Spleen (tissue), 11 donors: ENCODE measurements at regions not wholly inside any gene's neighbourhood (a gene's known extent, or its start where the extent isn't known, plus 50 kb on each side); places are given as distances from the start of the nearest gene placed in this dataset.

Source experiments
- DNase-seq: peaks from one replicate; pipeline ENCODE4 v3.0.0-alpha.2; 2020
- H3K27ac ChIP-seq, 8 donors: fragments of 200-600 bp; sonication (generic) in 7 of 8; 1 replicate in 4 of 8; 2 replicates in 4 of 8; pipeline versions ENCODE4 v1.5.0 to v1.8.0; 2016 to 2021; ENCODE audit warnings: inconsistent platforms in 4 of 8, mild to moderate bottlenecking in 4 of 8, moderate library complexity in 1 of 8
- H3K27me3 ChIP-seq, 7 donors: fragments of 200-600 bp; sonication (generic) in 6 of 7; replicated peaks in 1 of 7; 1 replicate in 4 of 7; 2 replicates in 3 of 7; pipeline versions ENCODE4 v1.5.0 to v1.8.0; 2016 to 2021; ENCODE audit warnings: inconsistent platforms in 3 of 7, mild to moderate bottlenecking in 1 of 7
- H3K36me3 ChIP-seq, 6 donors: fragments of 200-600 bp; sonication (generic) in 5 of 6; 1 replicate in 4 of 6; 2 replicates in 2 of 6; pipeline versions ENCODE4 v1.5.0 to v1.8.0; 2016 to 2021; ENCODE audit warnings: inconsistent platforms in 2 of 6
- H3K4me1 ChIP-seq, 6 donors: fragments of 200-600 bp; sonication (generic) in 5 of 6; 1 replicate in 3 of 6; 2 replicates in 3 of 6; pipeline versions ENCODE4 v1.5.0 to v1.8.0; 2016 to 2021; ENCODE audit warnings: inconsistent platforms in 3 of 6
- H3K4me3 ChIP-seq, 8 donors: fragments of 200-600 bp; sonication (generic) in 7 of 8; 1 replicate in 4 of 8; 2 replicates in 4 of 8; pipeline versions ENCODE4 v1.5.0 to v1.8.0; 2016 to 2021; ENCODE audit warnings: inconsistent platforms in 4 of 8, mild to moderate bottlenecking in 4 of 8, moderate library complexity in 2 of 8
- H3K9me3 ChIP-seq, 8 donors: fragments of 200-600 bp; sonication (generic) in 7 of 8; 1 replicate in 4 of 8; 2 replicates in 4 of 8; pipeline versions ENCODE4 v1.5.0 to v1.8.0; 2016 to 2021; ENCODE audit warnings: inconsistent platforms in 4 of 8
- CTCF ChIP-seq, 11 experiments: fragments of 200-600 bp in 7 of 11; fragments of 450-650 bp in 4 of 11; sonication (generic) in 4 of 11; IDR thresholded peaks in 8 of 11; conservative IDR thresholded peaks in 3 of 11; 1 replicate in 7 of 11; 2 replicates in 4 of 11; pipeline versions ENCODE4 v1.4.0 to v1.8.0; 2016 to 2021; ENCODE audit warnings: antibody characterized with exemption in 11 of 11, inconsistent platforms in 4 of 11, mild to moderate bottlenecking in 1 of 11
- POLR2A ChIP-seq, 3 donors: fragments of 450-650 bp; IDR thresholded peaks; one replicate each; pipeline ENCODE4 v1.5.1; 2017; ENCODE audit warnings: antibody characterized with exemption in 3 of 3, mild to moderate bottlenecking in 1 of 3
- POLR2AphosphoS5 ChIP-seq, 3 donors: sonication (generic); formaldehyde crosslinking; IDR thresholded peaks; one replicate each; pipeline ENCODE4 v1.5.1; 2017; ENCODE audit warnings: antibody characterized with exemption in 3 of 3
- WGBS, 5 donors: extraction: QIAGEN DNeasy Blood & Tissue Kit in 3 of 5; methylation state at CpG; one replicate each; pipeline versions ENCODE4 v1.1.5 to v1.1.7; 2013 to 2018; 5-methylcytosine and 5-hydroxymethylcytosine counted together
- intact Hi-C: fragments of 100-400 bp; cut with DNase I; formaldehyde crosslinking; loops from one replicate; pipeline ENCODE4 v1.15.0; 2023; ENCODE audit warnings: low total_unique reads
- donor health status: healthy with polysubstance abuse.
- donor health status: DM: no; HTN: no; CAD: no; lungs with moderate emphysema.
- donor health status: DM: no; HTN: no; CAD: no.
- donor health status: Bipolar disorder and iron deficiency.
- donor health status: healthy.
- donor health status: DM: no; HTN: no; CAD: no.
- donor health status: DM: yes; HTN: yes; CAD: no.

GRCh38 chr7:10022957-10023356 is 950.7 kb upstream of the PHF14 start:
- H3K9me3 ChIP-seq: peaks cover 0 to 4% (median 0%) of the 10 kb centered on the region in 8 donors
- no peaks in the 10 kb centered on the region for H3K36me3 ChIP-seq
- no peaks in the 10 kb centered on the region for H3K27me3 ChIP-seq
- WGBS, 5 donors: 46 to 74% (median 59%) methylated on average over 2 of the region's 2 CpGs
- TF ChIP-seq POLR2AphosphoS5 (IDR thresholded peaks at IDR 0.05) (no peak), POLR2A (IDR thresholded peaks at IDR 0.05) (no peak), CTCF (IDR thresholded peaks at IDR 0.05 in 8 of 11, conservative IDR thresholded peaks at IDR 0.05 in 3 of 11) (no peak)
- DNase-seq: no peak
- intact Hi-C loops: no loop called here
- H3K4me3 ChIP-seq: no peak overlapping the region
- no peak overlapping the region for H3K27ac ChIP-seq
- no peaks in the 10 kb centered on the region for H3K4me1 ChIP-seq

- TF ChIP-seq CTCF (IDR thresholded peaks at IDR 0.05 in 8 of 11, conservative IDR thresholded peaks at IDR 0.05 in 3 of 11): no peak
- intact Hi-C loops: no loop called here
- Histone ChIP-seq H3K27ac (no peak overlapping the region), H3K4me3 (no peak overlapping the region), H3K36me3 (no peaks in the 10 kb centered on the region), H3K9me3 (peaks cover 0 to 7% (median 0%) of the 10 kb centered on the region in 8 donors), H3K4me1 (no peaks in the 10 kb centered on the region), H3K27me3 (no peaks in the 10 kb centered on the region)
- 34 to 48% (median 42%) methylated on average over 5 of the region's 5 CpGs for whole genome bisulfite sequencing, 5 donors
- DNase-seq: no peak
Observed at GRCh38 chr7:10034843-10035556, 938.7 kb upstream of the PHF14 start.

DNA sequence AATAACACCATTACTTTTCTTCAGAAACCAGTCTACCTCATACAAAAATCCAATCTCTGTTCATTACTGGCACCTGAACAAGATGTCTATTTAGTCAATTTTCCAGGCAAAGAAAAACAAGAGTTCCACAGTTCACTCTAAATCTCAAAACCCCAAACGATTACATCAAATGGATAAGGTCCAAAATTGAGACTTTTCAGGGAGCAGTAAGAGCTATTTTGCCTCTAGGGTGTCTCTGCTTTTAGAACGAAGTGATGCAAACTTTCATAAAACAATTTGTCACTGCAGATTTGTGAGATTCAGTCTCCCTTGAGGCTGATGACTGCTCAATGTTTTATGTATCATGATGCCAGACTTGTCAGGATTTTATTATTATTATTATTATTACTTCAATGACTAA is 937.0 kb upstream of the PHF14 start:
- intact Hi-C loops: no loop called here
- H3K9me3 ChIP-seq: peaks cover 0 to 4% (median 0%) of the 10 kb centered on the region in 8 donors
- TF ChIP-seq CTCF (IDR thresholded peaks at IDR 0.05 in 8 of 11, conservative IDR thresholded peaks at IDR 0.05 in 3 of 11): no peak
- no peak for TF ChIP-seq POLR2A (IDR thresholded peaks at IDR 0.05)
- TF ChIP-seq POLR2AphosphoS5 (IDR thresholded peaks at IDR 0.05): no peak
- H3K4me1 ChIP-seq: no peaks in the 10 kb centered on the region
- 71 to 84% (median 79%) methylated on average over 2 of the region's 2 CpGs for WGBS, 5 donors
- H3K36me3 ChIP-seq: no peaks in the 10 kb centered on the region
- no peak overlapping the region for H3K27ac ChIP-seq
- no peaks in the 10 kb centered on the region for H3K27me3 ChIP-seq
- DNase-seq: no peak
- H3K4me3 ChIP-seq: no peak overlapping the region

GRCh38 chr7:10038351-10038750 is 935.3 kb upstream of the PHF14 start:
- no peak for DNase-seq
- Histone ChIP-seq H3K27ac (no peak overlapping the region), H3K36me3 (no peaks in the 10 kb centered on the region), H3K4me1 (no peaks in the 10 kb centered on the region), H3K27me3 (no peaks in the 10 kb centered on the region), H3K9me3 (no peaks in the 10 kb centered on the region), H3K4me3 (no peak overlapping the region)
- no peak for TF ChIP-seq POLR2AphosphoS5 (IDR thresholded peaks at IDR 0.05)
- TF ChIP-seq POLR2A (IDR thresholded peaks at IDR 0.05): no peak
- no peak for TF ChIP-seq CTCF (IDR thresholded peaks at IDR 0.05 in 8 of 11, conservative IDR thresholded peaks at IDR 0.05 in 3 of 11)
- intact Hi-C loops: no loop called here
- 49 to 76% (median 61%) methylated on average over 1 of the region's 1 CpG for WGBS, 5 donors
